Neural cell (in vitro differentiated cells): ENCODE measurements at regions not wholly inside any gene's neighbourhood (a gene's known extent, or its start where the extent isn't known, plus 50 kb on each side); places are given as distances from the start of the nearest gene placed in this dataset.

ENCODE experiments used
- EZH2 ChIP-seq: fragments of 200-600, 300-800 bp; shearing (Covaris generic), sonication (generic); IDR thresholded peaks from 2 replicates; pipeline ENCODE4 v1.6.1; 2014; ENCODE audit warnings: antibody characterized with exemption, low read length, borderline replicate concordance, mild to moderate bottlenecking; ENCODE audit not compliant: insufficient read depth, poor library complexity, severe bottlenecking
- MXI1 ChIP-seq: fragments of 450-650 bp; conservative IDR thresholded peaks from 2 replicates; pipeline ENCODE4 v1.6.1; 2014; ENCODE audit warnings: antibody characterized with exemption, mild to moderate bottlenecking; ENCODE audit not compliant: poor library complexity, severe bottlenecking
- POLR2AphosphoS5 ChIP-seq: IDR thresholded peaks from 2 replicates; pipeline ENCODE4 v1.6.1; 2012
- SMC3 ChIP-seq: fragments of 450-650 bp; conservative IDR thresholded peaks from 2 replicates; pipeline ENCODE4 v1.6.1; 2014; ENCODE audit warnings: antibody characterized with exemption, mild to moderate bottlenecking, moderate library complexity; ENCODE audit not compliant: poor library complexity
- TF ChIP-seq, protein P1 (sequence below): fragments of 450-650 bp; IDR thresholded peaks from 2 replicates; pipeline ENCODE4 v1.5.1; 2014; ENCODE audit warnings: antibody characterized with exemption, mild to moderate bottlenecking, moderate library complexity; ENCODE audit not compliant: poor library complexity, severe bottlenecking
- TF ChIP-seq, protein P2 (sequence below): IDR thresholded peaks from 2 replicates; pipeline ENCODE4 v1.6.1; 2012; ENCODE audit warnings: borderline replicate concordance

DNA sequence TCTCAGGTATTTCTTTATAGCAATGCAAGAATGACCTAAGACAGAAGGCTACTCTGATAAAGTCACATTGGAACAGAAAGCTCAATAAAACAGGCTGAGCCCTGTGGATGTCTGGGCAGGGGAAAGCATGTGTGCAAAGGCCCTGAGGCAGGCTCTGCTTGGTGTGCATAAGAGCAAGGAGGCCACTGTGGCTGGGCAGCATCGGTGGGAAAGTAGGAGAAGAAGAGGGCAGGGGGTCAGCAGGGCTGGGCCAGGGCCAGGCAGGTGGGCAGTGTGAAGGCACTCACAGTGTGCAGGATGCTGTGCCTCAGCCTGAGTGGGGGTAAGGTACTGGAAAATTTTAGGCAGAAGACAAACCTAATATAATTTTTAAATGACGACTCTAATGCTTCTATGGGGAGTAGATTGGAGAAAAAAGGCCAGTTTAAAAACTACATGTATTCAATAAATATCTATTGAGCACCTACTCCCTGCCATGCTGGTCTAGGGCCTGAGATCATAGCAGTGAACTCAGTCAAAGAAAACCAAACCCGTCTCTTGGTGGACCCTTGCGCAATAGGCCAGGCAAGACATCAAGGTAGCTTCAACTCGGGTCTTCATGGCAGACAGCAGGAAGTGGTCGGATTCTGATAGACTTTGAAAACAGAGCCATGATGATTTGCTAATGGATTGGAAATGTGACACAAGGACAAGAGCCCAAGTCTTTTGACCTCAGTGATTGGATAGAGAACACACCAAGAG, 572.3 kb downstream of the TCERG1L start:
- TF ChIP-seq MXI1 (no peak), EZH2 (no peak), POLR2AphosphoS5 (no peak), SMC3 (no peak)
- TF ChIP-seq, protein P1, sequence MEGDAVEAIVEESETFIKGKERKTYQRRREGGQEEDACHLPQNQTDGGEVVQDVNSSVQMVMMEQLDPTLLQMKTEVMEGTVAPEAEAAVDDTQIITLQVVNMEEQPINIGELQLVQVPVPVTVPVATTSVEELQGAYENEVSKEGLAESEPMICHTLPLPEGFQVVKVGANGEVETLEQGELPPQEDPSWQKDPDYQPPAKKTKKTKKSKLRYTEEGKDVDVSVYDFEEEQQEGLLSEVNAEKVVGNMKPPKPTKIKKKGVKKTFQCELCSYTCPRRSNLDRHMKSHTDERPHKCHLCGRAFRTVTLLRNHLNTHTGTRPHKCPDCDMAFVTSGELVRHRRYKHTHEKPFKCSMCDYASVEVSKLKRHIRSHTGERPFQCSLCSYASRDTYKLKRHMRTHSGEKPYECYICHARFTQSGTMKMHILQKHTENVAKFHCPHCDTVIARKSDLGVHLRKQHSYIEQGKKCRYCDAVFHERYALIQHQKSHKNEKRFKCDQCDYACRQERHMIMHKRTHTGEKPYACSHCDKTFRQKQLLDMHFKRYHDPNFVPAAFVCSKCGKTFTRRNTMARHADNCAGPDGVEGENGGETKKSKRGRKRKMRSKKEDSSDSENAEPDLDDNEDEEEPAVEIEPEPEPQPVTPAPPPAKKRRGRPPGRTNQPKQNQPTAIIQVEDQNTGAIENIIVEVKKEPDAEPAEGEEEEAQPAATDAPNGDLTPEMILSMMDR, result no peak
- TF ChIP-seq, protein P2, sequence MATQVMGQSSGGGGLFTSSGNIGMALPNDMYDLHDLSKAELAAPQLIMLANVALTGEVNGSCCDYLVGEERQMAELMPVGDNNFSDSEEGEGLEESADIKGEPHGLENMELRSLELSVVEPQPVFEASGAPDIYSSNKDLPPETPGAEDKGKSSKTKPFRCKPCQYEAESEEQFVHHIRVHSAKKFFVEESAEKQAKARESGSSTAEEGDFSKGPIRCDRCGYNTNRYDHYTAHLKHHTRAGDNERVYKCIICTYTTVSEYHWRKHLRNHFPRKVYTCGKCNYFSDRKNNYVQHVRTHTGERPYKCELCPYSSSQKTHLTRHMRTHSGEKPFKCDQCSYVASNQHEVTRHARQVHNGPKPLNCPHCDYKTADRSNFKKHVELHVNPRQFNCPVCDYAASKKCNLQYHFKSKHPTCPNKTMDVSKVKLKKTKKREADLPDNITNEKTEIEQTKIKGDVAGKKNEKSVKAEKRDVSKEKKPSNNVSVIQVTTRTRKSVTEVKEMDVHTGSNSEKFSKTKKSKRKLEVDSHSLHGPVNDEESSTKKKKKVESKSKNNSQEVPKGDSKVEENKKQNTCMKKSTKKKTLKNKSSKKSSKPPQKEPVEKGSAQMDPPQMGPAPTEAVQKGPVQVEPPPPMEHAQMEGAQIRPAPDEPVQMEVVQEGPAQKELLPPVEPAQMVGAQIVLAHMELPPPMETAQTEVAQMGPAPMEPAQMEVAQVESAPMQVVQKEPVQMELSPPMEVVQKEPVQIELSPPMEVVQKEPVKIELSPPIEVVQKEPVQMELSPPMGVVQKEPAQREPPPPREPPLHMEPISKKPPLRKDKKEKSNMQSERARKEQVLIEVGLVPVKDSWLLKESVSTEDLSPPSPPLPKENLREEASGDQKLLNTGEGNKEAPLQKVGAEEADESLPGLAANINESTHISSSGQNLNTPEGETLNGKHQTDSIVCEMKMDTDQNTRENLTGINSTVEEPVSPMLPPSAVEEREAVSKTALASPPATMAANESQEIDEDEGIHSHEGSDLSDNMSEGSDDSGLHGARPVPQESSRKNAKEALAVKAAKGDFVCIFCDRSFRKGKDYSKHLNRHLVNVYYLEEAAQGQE, result no peak
